ENCODE measurements at regions not wholly inside any gene's neighbourhood (a gene's known extent, or its start where the extent isn't known, plus 50 kb on each side); places are given as distances from the start of the nearest gene placed in this dataset.

- no peak overlapping the region for H3K4me3 ChIP-seq (ENCODE audit: low read depth, low read length)
- TF ChIP-seq CTCF (IDR thresholded peaks at IDR 0.05; ENCODE audit: low read depth, low read length): no peak
Measured at GRCh38 chr10:6780008-6780677, 200.1 kb upstream of the PRKCQ start.

- H3K4me3 ChIP-seq (ENCODE audit: low read depth, low read length): no peak overlapping the region
- no peak for TF ChIP-seq CTCF (IDR thresholded peaks at IDR 0.05; ENCODE audit: low read depth, low read length)
Measured at GRCh38 chr10:6778992-6779701, 199.1 kb upstream of the PRKCQ start.

GRCh38 chr10:6776170-6776569 lies 196.1 kb upstream of the PRKCQ start:
- no peak for TF ChIP-seq CTCF (IDR thresholded peaks at IDR 0.05; ENCODE audit: low read depth, low read length)
- H3K4me3 ChIP-seq (ENCODE audit: low read depth, low read length): no peak overlapping the region

- TF ChIP-seq CTCF (IDR thresholded peaks at IDR 0.05; ENCODE audit: low read depth, low read length): no peak
- H3K4me3 ChIP-seq (ENCODE audit: low read depth, low read length): no peak overlapping the region
Measured at GRCh38 chr10:6774406-6774805, 194.3 kb upstream of the PRKCQ start.

GRCh38 chr10:6771331-6771730 lies 191.3 kb upstream of the PRKCQ start:
- TF ChIP-seq CTCF (IDR thresholded peaks at IDR 0.05; ENCODE audit: low read depth, low read length): no peak

DNA sequence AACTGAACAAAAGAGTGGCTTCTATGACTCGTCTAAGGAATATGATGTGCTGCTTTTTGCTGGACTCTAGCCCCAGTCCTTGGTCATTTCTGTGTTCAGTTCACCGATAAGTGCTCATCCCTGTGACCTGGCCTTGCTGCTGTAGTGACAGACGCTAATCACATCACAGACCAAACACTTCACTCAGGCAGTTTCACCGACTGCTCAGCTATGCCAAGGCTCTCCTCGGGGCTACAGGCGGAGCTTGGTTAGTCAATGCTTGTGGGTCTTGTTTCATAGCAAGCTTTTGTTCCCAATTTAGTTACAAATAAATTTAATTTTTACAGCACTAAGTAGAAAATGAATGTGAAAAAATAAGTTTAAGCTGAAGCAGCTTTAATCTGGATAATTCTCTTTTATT lies 190.8 kb upstream of the PRKCQ start:
- no peak for TF ChIP-seq CTCF (IDR thresholded peaks at IDR 0.05; ENCODE audit: low read depth, low read length)

More at GRCh38 chr10:6771331-6771730, 191.3 kb upstream of the PRKCQ start:
- no peak overlapping the region for H3K4me3 ChIP-seq (ENCODE audit: low read depth, low read length)

DNA sequence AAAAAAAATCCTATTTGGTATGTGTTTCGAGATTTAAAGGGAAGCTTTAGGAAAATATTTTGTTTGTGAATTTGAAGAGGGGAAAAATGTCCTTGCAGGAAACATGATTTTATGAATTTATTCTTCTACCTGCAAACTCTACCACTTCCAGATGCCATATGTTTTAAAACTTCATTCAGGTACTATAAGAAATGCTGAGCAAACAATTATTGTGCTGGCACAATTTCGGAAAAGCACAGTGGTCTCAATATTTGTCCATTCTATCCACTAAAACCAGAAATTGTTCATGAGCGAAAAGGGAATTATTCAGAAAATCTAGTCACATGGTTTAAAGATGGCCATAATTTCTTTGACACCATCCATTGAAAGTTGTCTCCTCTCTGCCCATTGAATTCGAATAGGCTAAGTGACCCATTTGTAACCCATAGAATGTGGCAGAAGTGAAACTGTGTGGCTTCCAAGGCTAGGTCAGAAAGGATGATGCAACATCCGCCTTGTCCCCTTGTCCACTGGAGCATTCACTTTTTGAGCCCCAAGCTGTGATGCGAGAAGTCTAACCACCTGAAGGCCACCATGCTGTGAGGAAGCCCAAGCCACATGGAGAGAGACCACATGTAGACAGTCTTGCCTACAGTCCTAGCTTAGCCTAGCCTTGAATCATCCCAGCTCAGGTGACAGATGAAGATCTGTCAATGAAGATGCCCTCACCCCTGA lies 189.8 kb upstream of the PRKCQ start:
- no peak overlapping the region for H3K4me3 ChIP-seq (ENCODE audit: low read depth, low read length)
- TF ChIP-seq CTCF (IDR thresholded peaks at IDR 0.05; ENCODE audit: low read depth, low read length): no peak

More for the DNA sequence above, 190.8 kb upstream of the PRKCQ start:
- no peak overlapping the region for H3K4me3 ChIP-seq (ENCODE audit: low read depth, low read length)

Data from WI38 (cell line).